HG02981 (cell line): ENCODE measurements at regions not wholly inside any gene's neighbourhood (a gene's known extent, or its start where the extent isn't known, plus 50 kb on each side); places are given as distances from the start of the nearest gene placed in this dataset.

Experiments used
- ATAC-seq: cut with Tn5 transposase; IDR thresholded peaks from one replicate; pipeline ENCODE4 v1.9.1; 2021; ENCODE audit warnings: mild to moderate bottlenecking, moderate library complexity; ENCODE audit not compliant: unreplicated experiment

GRCh38 chr13:70694996-70695715, 586.9 kb upstream of the KLHL1 start:
- ATAC-seq, result no peak

GRCh38 chr13:70668983-70669382, 560.7 kb upstream of the KLHL1 start:
- no peak for ATAC-seq

GRCh38 chr13:70668293-70668692, 560.0 kb upstream of the KLHL1 start:
- no peak for ATAC-seq

- no peak for ATAC-seq
These were observed 558.8 kb upstream of the KLHL1 start for GRCh38 chr13:70666883-70667556.

GRCh38 chr13:70662231-70662940, 554.1 kb upstream of the KLHL1 start:
- ATAC-seq, result no peak

- no peak for ATAC-seq
These were observed 535.8 kb upstream of the KLHL1 start for GRCh38 chr13:70644052-70644451.

GRCh38 chr13:70634893-70635292, 526.6 kb upstream of the KLHL1 start:
- no peak for ATAC-seq

GRCh38 chr13:70630247-70630646, 522.0 kb upstream of the KLHL1 start:
- ATAC-seq, result no peak

GRCh38 chr13:70623239-70623638, 515.0 kb upstream of the KLHL1 start:
- ATAC-seq, result no peak

GRCh38 chr13:70622796-70623195, 514.5 kb upstream of the KLHL1 start:
- ATAC-seq, result no peak

- ATAC-seq, result no peak
These were observed 511.7 kb upstream of the KLHL1 start for GRCh38 chr13:70619936-70620335.

GRCh38 chr13:70616847-70617246, 508.6 kb upstream of the KLHL1 start:
- ATAC-seq, result no peak

- ATAC-seq, result no peak
These were observed 505.0 kb upstream of the KLHL1 start for GRCh38 chr13:70613295-70613694.

- ATAC-seq, result no peak
These were observed 504.6 kb upstream of the KLHL1 start for GRCh38 chr13:70612881-70613280.

- ATAC-seq, result no peak
These were observed 496.2 kb upstream of the KLHL1 start for GRCh38 chr13:70604448-70604847.

GRCh38 chr13:70593716-70594115, 485.5 kb upstream of the KLHL1 start:
- no peak for ATAC-seq

- ATAC-seq, result no peak
These were observed 476.9 kb upstream of the KLHL1 start for GRCh38 chr13:70585109-70585508.

GRCh38 chr13:70580825-70581224, 472.6 kb upstream of the KLHL1 start:
- ATAC-seq, result no peak

- no peak for ATAC-seq
These were observed 471.7 kb upstream of the KLHL1 start for GRCh38 chr13:70579941-70580340.

- no peak for ATAC-seq
These were observed 463.0 kb upstream of the KLHL1 start for GRCh38 chr13:70571221-70571620.

- peak; percentile 86 for ATAC-seq
These were observed 460.3 kb upstream of the KLHL1 start for GRCh38 chr13:70568571-70568970.

- no peak for ATAC-seq
These were observed 436.5 kb upstream of the KLHL1 start for GRCh38 chr13:70544706-70545105.
